GM12878 (cell line): ENCODE measurements at regions not wholly inside any gene's neighbourhood (a gene's known extent, or its start where the extent isn't known, plus 50 kb on each side); places are given as distances from the start of the nearest gene placed in this dataset.

Source experiments
- CBX5 ChIP-seq: sonication (generic); IDR thresholded peaks from 2 replicates; pipeline ENCODE4 v1.6.1; 2016; ENCODE audit warnings: low read depth, moderate library complexity, mild to moderate bottlenecking, inconsistent platforms
- ELK1 ChIP-seq: IDR thresholded peaks from 2 replicates; pipeline ENCODE4 v1.6.1; 2012; ENCODE audit warnings: low read depth, low read length, improper control_type of control experiment
- EZH2 ChIP-seq: IDR thresholded peaks from 2 replicates; pipeline ENCODE4 v1.6.1; 2012; ENCODE audit warnings: low read depth, mild to moderate bottlenecking, control low read depth, inconsistent platforms, low read length, borderline replicate concordance; ENCODE audit not compliant: control insufficient read depth

GRCh38 chr11:121946514-121946913 is 169.5 kb downstream of the BLID start:
- no peak for TF ChIP-seq CBX5
- no peak for TF ChIP-seq ELK1
- TF ChIP-seq EZH2: no peak
